ENCODE measurements at regions not wholly inside any gene's neighbourhood (a gene's known extent, or its start where the extent isn't known, plus 50 kb on each side); places are given as distances from the start of the nearest gene placed in this dataset.

GRCh38 chr7:145168427-145168826 is 332.6 kb upstream of the TPK1 start:
- CTCF ChIA-PET = interaction anchor here (1.3 kb wide), 1 partner anchor 922 kb away, joined by 3 read pairs; no protein-coding TSS in a partner anchor
- no peak for DNase-seq (ENCODE audit: extremely low spot score)
- POLR2A ChIA-PET = no interaction called here
- TF ChIP-seq CTCF (IDR thresholded peaks at IDR 0.05; ENCODE audit: control extremely low read depth, extremely low read depth, low read depth, missing control alignments) = no peak

GRCh38 chr7:145156834-145157233 is 321.0 kb upstream of the TPK1 start:
- DNase-seq (ENCODE audit: extremely low spot score) = no peak
- CTCF ChIA-PET = no interaction called here
- POLR2A ChIA-PET = no interaction called here
- no peak for TF ChIP-seq CTCF (IDR thresholded peaks at IDR 0.05; ENCODE audit: control extremely low read depth, extremely low read depth, low read depth, missing control alignments)

GRCh38 chr7:145152589-145152988 is 316.7 kb upstream of the TPK1 start:
- no peak for TF ChIP-seq CTCF (IDR thresholded peaks at IDR 0.05; ENCODE audit: control extremely low read depth, extremely low read depth, low read depth, missing control alignments)
- POLR2A ChIA-PET = no interaction called here
- CTCF ChIA-PET = interaction anchor here (1.1 kb wide), 1 partner anchor 18 kb away, joined by 3 read pairs; no protein-coding TSS in a partner anchor
- no peak for DNase-seq (ENCODE audit: extremely low spot score)

GRCh38 chr7:145151676-145152075 is 315.8 kb upstream of the TPK1 start:
- no peak for DNase-seq (ENCODE audit: extremely low spot score)
- CTCF ChIA-PET = interaction anchor here (1.4 kb wide), 2 partner anchors 9 to 16 kb away, joined by 3 to 5 read pairs; no protein-coding TSS in a partner anchor

GRCh38 chr7:145147865-145148264 is 312.0 kb upstream of the TPK1 start:
- POLR2A ChIA-PET = no interaction called here
- CTCF ChIA-PET = interaction anchor here (1.0 kb wide), 1 partner anchor 11 kb away, joined by 3 read pairs; no protein-coding TSS in a partner anchor
- DNase-seq (ENCODE audit: extremely low spot score) = no peak

More at GRCh38 chr7:145151676-145152075, 315.8 kb upstream of the TPK1 start:
- TF ChIP-seq CTCF (IDR thresholded peaks at IDR 0.05; ENCODE audit: control extremely low read depth, extremely low read depth, low read depth, missing control alignments) = no peak
- POLR2A ChIA-PET = no interaction called here

GRCh38 chr7:145143685-145144084 is 307.8 kb upstream of the TPK1 start:
- ChIA-PET CTCF (no interaction called here), POLR2A (no interaction called here)
- TF ChIP-seq CTCF (IDR thresholded peaks at IDR 0.05; ENCODE audit: control extremely low read depth, extremely low read depth, low read depth, missing control alignments) = no peak
- no peak for DNase-seq (ENCODE audit: extremely low spot score)

More at GRCh38 chr7:145147865-145148264, 312.0 kb upstream of the TPK1 start:
- no peak for TF ChIP-seq CTCF (IDR thresholded peaks at IDR 0.05; ENCODE audit: control extremely low read depth, extremely low read depth, low read depth, missing control alignments)

Measured in GM10248 (cell line).